IPS DF 19.7 (cell line): ENCODE measurements at regions not wholly inside any gene's neighbourhood (a gene's known extent, or its start where the extent isn't known, plus 50 kb on each side); places are given as distances from the start of the nearest gene placed in this dataset.

Experiments
- DNase-seq: peaks from one replicate; pipeline ENCODE4 v3.0.0-alpha.2; 2013; ENCODE audit warnings: low read depth, low spot score

DNA sequence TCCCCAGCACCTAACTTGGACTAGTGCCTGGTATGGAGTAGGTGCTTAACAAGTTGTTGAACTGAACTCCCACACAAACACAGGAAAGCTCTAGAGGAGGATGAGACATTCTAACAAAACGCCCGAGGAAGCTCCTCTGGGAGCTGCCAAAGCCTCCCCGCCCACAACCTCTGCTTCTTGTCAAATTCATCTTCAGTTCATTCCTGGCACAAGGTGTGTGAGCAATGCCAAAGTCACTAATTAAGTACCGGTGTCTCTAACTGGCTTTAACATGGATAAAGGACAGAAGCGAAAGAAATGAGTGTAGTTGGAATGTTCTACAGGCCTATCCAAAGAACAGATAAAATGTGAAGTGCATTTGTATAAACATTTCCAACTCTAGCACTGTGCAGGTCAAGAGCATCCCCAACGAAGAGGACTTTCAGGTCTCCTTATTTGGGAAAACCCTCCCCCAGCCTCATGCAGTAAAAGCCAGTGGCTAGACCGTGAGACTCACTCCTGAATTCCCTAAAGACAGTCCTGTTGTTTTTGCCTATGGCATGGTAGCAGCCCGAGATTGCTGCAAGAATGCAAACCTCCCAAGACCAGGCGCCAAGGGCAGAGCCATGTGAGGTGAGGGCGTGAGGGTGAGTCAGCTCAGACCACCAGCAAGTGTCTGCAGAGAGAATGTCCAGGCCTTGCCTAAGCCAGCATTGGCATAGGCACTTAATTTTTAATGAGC lies 72.2 kb upstream of the KLF3 start:
- no peak for DNase-seq

- DNase-seq: no peak
These were observed 65.5 kb upstream of the KLF3 start for GRCh38 chr4:38598489-38598888.

GRCh38 chr4:38600575-38600974 lies 63.4 kb upstream of the KLF3 start:
- no peak for DNase-seq

DNA sequence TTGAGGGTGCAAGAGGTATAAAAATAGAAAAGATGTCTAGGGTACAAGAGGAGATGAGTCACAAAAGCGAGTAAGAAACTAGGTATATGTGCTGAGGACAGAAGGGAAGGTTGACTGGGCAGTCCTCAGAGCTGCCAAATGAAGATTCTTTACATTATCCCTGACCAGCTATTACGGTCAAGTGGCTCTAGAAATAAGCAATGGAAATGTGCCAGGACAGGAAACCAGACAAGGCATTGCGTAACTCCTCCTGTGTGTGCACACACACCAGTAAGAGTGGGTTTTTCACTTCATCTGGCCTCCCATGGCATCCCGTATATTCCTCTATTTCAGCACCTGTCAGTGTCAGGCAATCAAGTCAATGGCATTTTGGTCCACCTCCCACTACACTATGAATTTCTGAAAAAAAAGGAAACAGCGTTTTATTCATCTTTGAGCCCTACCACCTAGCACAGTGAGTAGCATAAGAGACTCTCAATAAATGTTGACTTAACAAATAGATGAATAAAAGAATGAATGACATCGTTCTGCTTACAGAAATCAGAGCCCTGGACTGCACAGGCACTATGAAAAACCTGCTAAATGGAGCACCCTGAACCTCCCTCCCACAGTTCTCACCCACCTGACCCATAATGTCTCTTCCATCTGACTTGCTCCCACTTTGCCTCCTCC lies 62.6 kb upstream of the KLF3 start:
- no peak for DNase-seq

DNA sequence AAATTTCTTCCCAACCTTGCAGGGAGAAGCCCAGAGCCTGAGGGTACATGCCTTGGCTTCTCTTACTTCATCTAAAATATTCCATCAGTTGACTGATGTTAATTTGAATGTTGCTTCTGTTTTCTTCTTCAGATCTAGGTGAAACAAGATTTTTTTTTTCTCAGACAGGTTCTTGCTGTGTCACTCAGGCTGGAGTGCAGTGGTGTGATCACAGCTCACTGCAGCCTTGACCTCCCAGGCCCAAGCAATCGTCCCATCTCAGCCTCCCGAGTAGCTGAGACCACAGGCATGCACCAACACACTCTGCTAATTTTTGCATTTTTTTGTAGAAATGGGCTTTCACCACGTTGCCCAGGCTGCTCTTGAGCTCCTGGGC lies 62.1 kb upstream of the KLF3 start:
- no peak for DNase-seq

- DNase-seq: no peak
These were observed 60.3 kb upstream of the KLF3 start for GRCh38 chr4:38603652-38604051.

GRCh38 chr4:38605181-38605752 lies 58.7 kb upstream of the KLF3 start:
- DNase-seq: no peak

GRCh38 chr4:38605753-38606586 lies 58.0 kb upstream of the KLF3 start:
- no peak for DNase-seq

- no peak for DNase-seq
These were observed 57.5 kb upstream of the KLF3 start for GRCh38 chr4:38606587-38606905.

DNA sequence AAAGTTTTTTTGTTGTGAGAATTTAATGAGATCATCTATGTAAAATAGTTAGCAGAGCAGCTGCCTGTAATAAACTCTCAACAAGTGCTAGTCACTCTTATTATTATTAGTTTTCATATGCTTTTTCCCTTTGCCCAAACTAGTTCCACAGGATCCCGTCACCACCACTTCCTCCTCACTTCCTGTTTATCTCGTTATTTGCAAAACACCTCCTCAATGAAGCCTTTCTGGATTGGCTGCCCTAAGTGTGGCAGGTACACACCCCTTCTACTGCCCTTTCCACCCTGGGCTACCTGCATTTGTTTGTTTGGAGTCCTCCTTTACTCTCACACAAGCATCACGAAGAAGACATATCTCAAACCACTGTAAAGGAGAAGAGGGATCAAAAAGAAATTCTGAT lies 54.4 kb upstream of the KLF3 start:
- DNase-seq: no peak

GRCh38 chr4:38610521-38610920 lies 53.5 kb upstream of the KLF3 start:
- DNase-seq: no peak

- no peak for DNase-seq
These were observed 53.0 kb upstream of the KLF3 start for GRCh38 chr4:38610966-38611431.

- DNase-seq: no peak
These were observed 52.3 kb upstream of the KLF3 start for GRCh38 chr4:38611676-38612075.

DNA sequence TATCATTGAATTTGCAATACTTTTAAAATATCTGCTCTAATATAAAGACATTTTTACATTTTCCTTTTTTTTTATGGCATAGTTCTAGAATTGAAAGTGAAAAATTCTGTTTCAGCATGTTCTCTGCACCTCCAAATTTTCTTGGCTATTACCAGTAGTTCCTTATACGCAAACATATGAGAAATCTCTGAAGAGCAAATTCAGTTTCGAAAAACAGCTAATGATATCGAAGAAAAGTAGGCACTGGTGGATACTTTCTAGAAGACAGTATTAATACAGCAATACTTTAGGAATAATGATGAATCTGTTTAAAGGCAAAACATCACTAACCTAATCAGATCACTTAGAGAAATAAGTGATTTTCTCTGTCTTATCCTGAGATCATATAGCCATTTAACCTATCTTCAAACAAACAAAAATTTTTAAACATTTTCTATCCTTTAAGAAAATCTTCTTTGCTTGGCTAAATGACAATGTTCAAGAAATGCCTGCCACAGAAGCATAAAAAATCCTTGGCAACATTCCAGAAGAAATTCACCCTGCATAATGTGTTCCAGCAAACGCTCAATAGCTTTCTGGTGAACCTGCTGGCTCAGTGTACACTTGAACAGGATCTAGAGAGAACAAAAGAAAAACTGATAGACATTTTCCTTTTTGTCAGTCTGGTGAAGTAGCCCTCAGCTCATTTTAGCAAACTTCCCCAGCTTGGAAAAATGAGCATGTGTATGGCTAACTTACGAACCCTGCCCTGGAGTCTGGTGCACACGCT lies 51.2 kb upstream of the KLF3 start:
- no peak for DNase-seq
